Stimulated activated CD4-positive, alpha-beta T cell treated with anti-CD3 and anti-CD28 coated beads, Interleukin-1b, Interleukin-23, amount 100 ng/mL, for 48 hours (primary cell): ENCODE measurements at regions not wholly inside any gene's neighbourhood (a gene's known extent, or its start where the extent isn't known, plus 50 kb on each side); places are given as distances from the start of the nearest gene placed in this dataset.

Experiments
- DNase-seq: peaks from one replicate; pipeline ENCODE4 v3.0.0-alpha.2; 2020

GRCh38 chr5:68729678-68730077, 364.1 kb upstream of the SLC30A5 start:
- no peak for DNase-seq

GRCh38 chr5:68730220-68730978, 363.4 kb upstream of the SLC30A5 start:
- no peak for DNase-seq

GRCh38 chr5:68730979-68731654, 362.7 kb upstream of the SLC30A5 start:
- no peak for DNase-seq

GRCh38 chr5:68732251-68732650, 361.6 kb upstream of the SLC30A5 start:
- no peak for DNase-seq

- DNase-seq: no peak
Measured at GRCh38 chr5:68734781-68735180, 359.0 kb upstream of the SLC30A5 start.

GRCh38 chr5:68738236-68738635, 355.6 kb upstream of the SLC30A5 start:
- no peak for DNase-seq

GRCh38 chr5:68738841-68739240, 355.0 kb upstream of the SLC30A5 start:
- DNase-seq: no peak

- no peak for DNase-seq
Measured at GRCh38 chr5:68739752-68740151, 354.1 kb upstream of the SLC30A5 start.

GRCh38 chr5:68740226-68740910, 353.4 kb upstream of the SLC30A5 start:
- no peak for DNase-seq

GRCh38 chr5:68744206-68744605, 349.6 kb upstream of the SLC30A5 start:
- DNase-seq: no peak

- no peak for DNase-seq
Measured at GRCh38 chr5:68745448-68745847, 348.4 kb upstream of the SLC30A5 start.

GRCh38 chr5:68746220-68746619, 347.6 kb upstream of the SLC30A5 start:
- DNase-seq: no peak

- DNase-seq: no peak
Measured at GRCh38 chr5:68746643-68747420, 347.0 kb upstream of the SLC30A5 start.

GRCh38 chr5:68747521-68747920, 346.3 kb upstream of the SLC30A5 start:
- DNase-seq: no peak

GRCh38 chr5:68748101-68748500, 345.7 kb upstream of the SLC30A5 start:
- DNase-seq: no peak

GRCh38 chr5:68749077-68749476, 344.7 kb upstream of the SLC30A5 start:
- no peak for DNase-seq

- no peak for DNase-seq
Measured at GRCh38 chr5:68749631-68750030, 344.2 kb upstream of the SLC30A5 start.

- DNase-seq: no peak
Measured at GRCh38 chr5:68751661-68752060, 342.2 kb upstream of the SLC30A5 start.

GRCh38 chr5:68754536-68754935, 339.3 kb upstream of the SLC30A5 start:
- no peak for DNase-seq

GRCh38 chr5:68755293-68755692, 338.5 kb upstream of the SLC30A5 start:
- DNase-seq: no peak

GRCh38 chr5:68757006-68757405, 336.8 kb upstream of the SLC30A5 start:
- DNase-seq: no peak

- DNase-seq: no peak
Measured at GRCh38 chr5:68757626-68758212, 336.1 kb upstream of the SLC30A5 start.

- no peak for DNase-seq
Measured at GRCh38 chr5:68759593-68759992, 334.2 kb upstream of the SLC30A5 start.
